Left kidney (tissue), 1 donor: ENCODE measurements at regions not wholly inside any gene's neighbourhood (a gene's known extent, or its start where the extent isn't known, plus 50 kb on each side); places are given as distances from the start of the nearest gene placed in this dataset.

Experiments used
- DNase-seq: peaks from one replicate; pipeline ENCODE4 v3.0.0-alpha.2; 2013

DNA sequence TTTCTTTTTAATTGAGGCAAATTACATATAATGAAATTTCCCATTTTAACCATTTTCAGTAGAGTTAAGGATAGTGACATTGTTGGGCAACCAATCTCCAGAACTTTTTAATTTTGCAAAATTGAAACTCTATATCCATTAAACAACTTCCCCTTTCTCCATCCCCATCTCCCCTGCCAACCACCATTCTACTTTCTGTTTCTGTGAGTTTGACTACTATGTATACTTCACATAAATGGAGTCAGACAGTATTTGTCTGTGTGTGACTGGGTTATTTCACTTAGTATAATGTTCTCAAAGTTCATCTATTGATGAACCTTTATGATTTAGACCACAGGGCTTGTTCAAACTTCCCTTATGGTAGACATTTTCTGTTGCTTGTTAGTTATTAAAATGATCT, 364.5 kb upstream of the MAD2L1 start:
- no peak for DNase-seq

DNA sequence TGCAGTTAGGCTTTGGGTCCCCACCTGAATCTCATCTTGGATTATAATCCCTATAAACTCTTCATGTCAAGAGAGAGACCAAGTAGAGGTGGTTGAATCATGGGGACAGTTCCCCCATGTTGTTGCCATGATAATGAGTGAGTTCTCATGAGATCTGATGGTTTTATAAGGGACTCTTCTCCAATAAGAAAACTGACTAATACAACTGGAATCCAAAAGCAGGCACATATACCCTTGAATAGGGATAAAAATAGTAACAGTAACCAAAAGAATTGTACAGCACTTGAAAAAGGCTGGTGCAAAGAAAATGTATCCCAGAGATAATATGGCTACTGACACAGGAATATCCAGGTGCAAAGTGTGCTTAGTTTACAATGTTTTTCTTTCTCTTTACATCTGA, 351.5 kb upstream of the MAD2L1 start:
- DNase-seq = no peak

DNA sequence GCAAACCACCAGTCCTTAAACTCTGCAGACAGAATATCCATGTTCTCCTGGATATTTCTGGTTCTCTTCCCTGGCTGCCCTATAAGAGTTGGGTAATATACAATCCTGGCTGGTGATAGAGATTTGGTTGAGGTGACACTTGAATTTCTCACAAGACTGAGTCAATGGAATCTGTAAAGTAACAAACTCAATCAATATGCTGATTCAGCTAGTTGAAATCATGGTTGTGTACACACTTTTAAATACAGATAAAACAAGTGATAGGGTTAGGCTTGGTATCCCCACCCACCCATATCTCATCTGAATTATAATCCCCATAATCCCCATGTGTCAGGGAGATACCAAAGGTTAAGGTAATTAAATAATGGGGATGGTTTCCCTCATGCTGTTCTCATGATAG, 349.2 kb upstream of the MAD2L1 start:
- no peak for DNase-seq

DNA sequence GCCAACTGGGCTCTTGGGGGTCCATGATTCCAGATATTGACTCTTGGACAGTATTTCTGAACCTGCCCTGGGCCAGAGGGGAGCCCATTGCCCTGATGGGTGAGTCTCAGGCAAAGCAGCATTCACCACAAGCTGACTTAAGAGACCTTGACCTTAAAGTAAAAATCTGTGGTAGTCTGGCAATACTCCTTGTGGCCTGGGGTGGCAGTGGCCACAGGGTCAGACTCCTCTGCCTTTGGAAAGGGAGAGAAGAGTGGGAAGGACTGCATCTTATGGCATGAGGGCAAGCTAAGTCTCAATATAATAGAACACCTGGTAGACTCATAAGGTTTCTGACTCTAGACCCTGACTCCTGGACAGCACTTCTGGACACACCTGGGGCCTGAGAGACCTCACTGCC, 340.3 kb upstream of the MAD2L1 start:
- DNase-seq = no peak

DNA sequence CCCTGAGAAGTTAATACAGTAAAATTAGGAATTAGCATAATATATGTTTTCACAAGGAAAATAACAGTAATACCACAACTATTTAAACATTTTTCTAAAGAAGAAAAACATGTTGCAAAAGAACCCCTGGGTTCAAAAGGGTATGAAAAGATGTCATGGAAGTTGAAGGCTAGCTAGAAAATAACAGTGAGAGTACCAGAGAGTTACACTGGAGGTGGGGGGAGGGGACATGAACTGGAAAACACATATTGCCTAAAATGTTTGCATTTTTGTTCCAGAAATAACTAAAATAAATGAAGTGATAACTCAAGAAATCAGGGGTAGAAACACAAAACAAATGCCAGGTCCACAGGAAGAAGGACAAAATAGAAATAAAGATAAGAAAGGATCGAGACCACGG, 336.6 kb upstream of the MAD2L1 start:
- DNase-seq = no peak

DNA sequence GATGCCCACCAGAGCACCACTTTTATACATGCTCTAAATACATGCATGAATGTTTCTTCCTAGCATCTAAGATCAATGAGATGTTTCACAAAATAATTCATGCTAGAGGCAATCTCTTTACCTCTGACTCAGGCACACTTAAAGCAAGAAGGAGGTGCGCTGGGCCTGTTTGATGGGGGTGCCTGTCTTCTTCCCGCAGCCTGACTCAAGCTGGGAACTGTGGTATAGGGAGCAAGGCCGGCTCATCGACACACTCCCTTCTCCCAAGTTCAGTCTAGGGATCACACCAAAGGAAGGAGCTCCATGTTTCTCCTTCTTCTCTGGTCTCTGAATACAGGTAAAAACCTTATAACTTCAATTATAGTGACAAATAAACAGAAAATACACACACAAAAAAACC, 333.8 kb upstream of the MAD2L1 start:
- no peak for DNase-seq

DNA sequence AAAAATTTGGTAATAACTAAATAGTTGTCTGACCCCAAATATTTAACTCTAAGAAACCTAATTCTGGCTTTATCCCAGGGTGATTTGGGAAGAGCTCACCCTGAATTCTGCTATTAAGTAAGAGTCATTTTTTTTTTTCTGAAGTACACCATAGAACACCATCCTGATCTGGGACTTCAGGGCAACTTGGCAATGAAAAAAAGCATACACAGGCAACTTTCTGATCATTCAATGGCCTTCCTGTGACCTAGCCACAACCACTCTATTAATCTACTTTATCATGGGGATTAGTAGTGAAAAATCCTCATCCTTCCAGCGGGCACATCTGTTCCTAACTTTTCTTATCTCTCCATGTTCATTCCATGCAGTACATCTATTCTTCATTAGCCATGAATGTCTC, 333.2 kb upstream of the MAD2L1 start:
- no peak for DNase-seq

DNA sequence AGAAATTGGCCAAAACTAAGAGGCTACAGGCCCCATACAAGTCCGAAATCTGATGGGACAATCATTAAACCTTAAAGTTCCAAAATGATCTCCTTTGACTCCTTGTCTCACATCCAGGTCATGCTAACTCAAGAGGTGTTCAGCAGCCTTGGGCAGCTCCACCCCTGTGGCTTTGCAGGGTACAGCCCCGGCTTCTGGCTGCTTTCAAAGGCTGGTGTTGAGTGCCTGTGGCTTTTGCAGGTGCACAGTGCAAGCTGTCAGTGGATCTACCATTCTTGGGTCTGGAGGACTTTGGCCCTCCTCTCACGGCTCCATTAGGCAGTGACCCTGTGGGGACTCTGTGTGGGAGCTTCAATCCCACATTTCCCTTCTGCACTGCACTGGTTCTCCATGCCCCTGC, 329.1 kb upstream of the MAD2L1 start:
- DNase-seq = no peak

DNA sequence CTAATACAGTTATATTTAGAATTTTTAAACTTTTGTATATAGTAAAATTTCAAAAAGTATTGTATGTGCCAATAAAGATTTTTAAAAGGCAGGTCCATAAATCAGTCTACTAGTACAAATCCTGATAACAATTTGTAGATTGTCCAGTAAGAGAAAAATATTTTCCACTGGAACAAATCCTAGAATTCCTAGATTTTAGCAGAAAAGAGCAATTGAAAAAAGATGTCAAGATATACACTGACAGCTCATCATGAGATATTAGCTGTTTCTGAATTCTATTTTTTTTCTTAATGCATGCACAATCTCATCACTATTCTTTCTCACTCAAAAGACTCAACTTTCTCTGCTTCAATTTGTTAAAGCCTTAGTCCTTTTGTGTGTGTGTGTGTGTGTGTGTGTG, 289.2 kb upstream of the MAD2L1 start:
- no peak for DNase-seq

DNA sequence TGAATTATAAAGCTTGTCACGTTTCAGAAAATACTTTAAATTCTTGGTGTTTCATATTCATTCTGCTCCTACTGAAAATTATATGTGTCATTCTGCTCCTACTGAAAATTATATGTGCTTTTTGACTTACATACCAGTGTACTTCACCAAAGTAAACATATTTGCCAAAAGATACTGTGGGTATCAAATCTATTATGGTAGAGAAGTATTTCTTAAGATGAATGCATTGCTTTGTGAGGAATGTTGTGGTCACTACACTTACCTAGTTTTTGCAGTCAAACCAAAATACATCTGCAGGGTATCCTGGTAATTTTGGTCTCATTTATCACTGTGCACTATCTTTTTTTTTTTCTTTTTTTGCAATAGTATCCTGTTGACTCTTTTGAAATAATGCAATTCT, 287.7 kb upstream of the MAD2L1 start:
- no peak for DNase-seq

DNA sequence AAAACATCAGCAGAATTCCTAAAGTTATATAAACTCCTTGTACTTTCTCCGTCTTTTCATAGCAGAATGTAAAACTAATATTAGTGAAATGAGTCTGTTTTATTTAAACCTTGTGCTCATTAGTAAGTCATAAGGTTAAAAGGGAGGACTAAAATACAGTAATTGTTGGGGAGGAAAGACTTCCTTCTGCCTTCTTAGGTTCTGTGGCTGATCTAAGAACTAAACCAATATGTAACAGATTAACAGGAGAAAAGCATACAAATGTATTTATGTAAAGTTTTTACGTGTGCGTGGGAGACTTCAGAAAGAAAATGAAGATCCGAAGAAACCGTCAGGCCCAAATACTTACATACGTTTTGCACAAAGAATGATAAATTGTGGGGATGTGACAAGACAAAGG, 286.6 kb upstream of the MAD2L1 start:
- DNase-seq = no peak

DNA sequence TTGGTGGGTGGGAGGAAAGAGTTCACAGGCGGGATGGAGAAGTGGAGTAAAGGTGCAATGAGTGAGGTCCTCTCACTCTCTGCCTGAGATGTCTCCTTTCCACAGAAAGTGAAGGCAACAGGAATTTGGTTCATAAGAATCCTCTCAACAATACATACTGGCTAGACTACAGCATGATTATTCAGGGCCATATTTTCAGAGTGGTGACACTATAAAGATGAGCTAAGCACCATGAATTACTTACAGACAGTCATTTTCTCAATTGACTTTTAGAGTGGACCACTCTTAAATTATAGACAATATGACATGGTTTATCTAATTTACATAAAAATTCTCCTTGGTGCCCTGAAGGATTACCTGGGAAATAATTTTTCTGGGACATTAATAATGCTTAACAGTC, 286.1 kb upstream of the MAD2L1 start:
- DNase-seq = no peak

DNA sequence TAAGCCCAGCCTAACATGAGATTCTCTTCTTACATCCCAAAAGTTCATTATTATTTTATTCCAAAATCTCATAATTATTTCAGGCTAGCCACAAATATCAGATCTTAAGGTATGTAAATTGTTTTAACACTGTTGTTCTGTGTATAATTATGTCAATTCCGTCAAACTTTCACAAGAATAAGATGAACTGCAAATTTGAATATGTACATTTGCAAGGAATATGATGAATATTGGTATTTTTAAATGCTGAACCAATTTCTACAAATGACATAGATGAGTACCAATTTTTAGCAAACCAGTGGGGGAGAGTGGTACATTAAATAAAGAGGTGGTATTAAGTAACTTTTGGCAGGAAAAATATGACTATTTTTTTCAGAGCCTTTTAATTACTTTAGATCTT, 282.3 kb upstream of the MAD2L1 start:
- no peak for DNase-seq

DNA sequence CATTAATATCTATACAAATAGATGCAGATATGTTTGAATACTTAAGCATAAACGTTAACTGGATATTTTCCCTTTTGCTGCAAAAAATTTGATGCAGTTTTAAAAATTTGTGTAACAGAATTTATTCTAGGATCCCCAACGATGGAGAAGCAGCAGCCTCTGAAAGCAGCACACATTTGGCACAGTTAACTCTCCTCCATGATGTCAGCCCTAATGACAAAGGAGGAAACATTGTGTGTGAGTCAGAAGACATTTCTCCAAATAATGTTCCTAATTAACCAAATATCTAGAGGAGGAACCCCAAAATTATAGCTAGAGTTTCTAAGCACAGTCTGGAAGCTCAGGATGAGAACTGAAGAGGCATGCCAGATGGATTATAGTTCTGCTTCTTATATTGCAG, 281.9 kb upstream of the MAD2L1 start:
- DNase-seq = no peak

DNA sequence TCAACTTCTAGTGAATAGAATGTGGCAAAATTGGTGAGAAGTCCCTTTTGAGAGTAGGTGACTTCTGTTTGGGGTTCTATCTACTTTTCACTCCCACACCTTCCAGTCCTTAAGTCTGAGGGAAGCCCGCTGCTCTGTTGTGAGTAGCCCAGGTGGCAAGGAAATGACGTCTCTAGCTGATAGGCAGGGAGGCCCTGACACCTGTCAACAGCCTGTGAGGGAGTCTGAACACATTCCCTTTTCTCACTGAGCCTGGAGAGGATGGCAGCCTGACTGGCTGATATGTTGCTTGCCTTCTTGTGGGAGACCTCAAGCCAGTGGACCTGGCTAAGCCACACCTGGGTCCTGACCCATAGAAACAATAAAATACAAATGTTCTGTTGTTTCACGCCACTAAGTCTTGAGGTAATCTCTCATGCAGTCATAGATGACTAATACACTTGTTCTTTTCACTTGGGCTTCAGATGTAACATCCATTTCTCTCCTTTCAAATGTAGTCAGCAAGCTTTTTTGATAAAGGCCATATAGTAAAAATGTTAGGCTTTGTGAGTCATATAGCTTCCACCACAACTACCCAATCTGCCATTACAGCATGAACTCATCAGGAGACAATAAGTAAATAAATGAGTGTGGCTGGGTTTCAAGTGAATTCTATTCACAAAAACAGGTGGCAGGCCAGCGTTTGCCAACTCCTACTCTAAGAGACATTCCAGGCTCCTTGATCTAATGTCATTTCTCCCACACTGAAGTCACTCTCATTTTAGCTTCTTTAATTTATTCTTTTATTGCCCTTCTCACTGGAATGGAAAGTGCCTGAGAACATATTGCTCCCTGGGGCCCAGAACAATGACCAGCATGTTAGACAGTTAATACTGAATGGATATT, 265.1 kb upstream of the MAD2L1 start:
- no peak for DNase-seq

DNA sequence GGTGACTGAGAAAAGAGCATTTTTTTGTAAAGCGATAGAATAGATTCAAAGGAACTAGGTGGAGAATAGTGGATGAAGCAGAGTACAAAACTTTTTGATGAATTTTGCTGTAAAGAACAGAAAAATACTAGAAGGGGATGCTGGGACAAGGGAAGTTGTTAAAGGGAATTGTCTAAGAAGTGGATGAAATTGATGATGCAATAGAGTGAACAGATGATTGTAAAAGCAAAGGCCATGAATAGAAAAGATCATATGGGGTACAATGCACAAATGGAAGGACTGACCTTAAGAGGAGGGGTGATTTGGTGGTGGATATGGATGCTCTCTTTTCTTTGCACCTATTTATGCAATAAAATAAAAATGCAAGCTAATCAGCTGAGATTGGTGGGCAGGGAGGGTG, 262.7 kb upstream of the MAD2L1 start:
- DNase-seq = no peak

DNA sequence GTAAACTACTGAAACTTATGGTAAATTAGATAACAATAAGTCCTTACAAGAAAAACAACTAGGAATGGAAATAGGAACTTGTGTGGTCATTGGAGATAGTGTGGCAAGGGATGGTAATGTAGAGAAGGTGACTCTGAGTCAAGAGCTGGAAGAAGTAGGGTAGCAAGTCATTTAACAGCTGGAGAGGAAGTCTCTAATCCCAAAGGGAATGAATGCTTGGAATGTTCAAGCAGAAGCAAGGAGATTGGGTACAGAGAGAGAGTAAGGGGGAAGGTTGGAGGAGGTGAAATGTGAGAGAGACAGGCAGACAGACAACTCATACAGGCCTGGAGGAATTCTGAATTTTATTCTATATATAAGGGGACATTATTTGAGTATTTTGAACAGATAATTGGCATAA, 260.6 kb upstream of the MAD2L1 start:
- DNase-seq = no peak

DNA sequence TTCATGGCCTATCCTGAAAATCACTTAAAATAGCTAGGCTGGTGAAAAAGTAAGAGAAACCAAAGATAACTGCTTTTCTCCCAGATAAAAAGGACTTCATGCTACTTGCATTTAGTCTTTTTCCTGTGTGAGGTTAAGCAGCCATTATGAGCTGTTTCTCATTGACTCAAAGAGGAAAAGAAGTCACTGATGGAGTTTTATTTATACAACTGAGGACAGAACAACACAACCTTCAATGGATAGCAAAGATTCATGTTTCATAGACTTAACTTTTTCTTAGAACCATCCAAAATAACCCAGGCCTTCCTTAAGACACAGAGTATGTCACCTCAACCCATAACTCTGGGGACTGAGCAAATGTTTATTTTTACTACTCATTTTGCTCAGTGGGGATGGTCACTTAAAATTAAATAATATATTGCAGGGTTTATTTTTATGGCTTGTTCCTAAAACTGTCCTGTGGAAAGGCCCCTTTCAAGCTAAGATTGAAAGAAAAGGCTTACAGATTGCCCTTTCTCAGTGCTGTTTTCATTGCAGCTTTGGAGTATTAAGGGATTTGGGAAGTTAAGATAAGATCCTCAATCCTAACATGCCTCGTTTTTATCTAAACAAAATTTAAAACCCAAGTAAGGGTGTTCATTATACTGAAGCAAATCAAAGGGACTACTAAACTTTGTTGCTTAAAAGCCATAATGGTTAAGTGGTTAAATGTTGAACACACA, 252.6 kb upstream of the MAD2L1 start:
- no peak for DNase-seq

DNA sequence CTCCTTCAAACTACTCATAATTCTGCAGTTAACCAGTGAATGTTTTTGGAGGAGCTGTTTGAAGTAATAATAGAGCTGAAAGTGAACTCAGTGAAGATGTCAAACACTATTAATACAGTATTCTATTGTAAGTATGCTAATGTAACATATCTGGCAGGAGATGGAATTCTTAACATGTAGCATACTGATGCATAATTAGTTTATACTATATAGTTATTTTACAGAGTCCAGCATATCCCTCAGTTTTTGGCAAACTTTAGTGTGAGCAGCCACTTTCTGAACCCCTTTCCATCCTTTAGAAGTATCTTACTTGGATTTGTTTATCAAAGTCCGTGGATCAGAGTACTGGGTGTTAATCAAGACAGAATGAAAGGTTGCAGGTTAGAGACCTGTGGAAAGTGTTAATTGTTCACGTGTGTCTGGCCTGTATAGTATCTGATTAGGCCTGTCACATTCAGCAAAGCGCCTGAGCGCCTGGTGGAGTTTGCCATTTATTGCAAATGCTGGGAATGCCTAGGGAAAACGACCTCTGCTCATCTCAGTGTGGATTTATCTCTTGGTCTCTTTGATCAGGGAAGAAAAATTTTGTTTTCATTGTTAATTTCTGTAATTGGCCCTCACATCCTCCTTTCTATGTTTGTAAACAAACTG, 251.7 kb upstream of the MAD2L1 start:
- no peak for DNase-seq

DNA sequence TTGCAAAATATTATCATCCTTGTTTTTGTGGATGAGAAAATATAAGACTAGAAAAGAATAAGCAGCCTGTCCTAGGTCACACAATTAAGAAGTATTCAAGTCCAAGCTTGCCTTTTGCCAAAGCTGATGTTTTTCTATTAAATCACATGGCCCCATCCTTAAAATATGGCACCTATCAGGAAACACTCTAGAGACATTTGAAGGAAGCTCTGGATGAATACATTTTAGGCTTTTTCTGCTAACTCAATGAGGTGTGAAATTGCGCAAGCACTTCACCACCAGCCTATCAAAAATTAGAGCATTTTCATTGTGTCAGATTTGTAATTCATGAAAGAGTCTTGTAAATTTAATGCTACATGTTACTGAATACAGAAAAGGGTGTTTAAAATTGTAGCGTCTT, 251.1 kb upstream of the MAD2L1 start:
- DNase-seq = no peak

DNA sequence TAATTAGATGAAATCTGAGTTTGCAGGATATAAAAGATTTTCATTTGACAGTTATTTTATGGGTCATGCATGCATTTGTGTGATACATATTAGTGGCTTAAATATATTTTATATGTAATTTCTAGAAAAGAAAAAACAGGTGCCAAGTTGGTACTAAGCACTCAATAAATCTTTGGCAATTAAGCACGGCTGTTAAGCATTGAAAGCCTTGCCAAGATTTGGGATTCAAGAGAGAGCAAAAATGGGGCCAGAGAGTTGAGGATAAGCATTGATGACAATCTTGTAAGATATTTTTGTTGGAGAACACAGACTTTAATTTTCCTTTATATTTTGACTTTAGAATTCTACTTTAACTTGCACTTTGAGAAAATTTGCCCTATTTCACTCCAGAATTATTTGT, 249.8 kb upstream of the MAD2L1 start:
- DNase-seq = no peak

DNA sequence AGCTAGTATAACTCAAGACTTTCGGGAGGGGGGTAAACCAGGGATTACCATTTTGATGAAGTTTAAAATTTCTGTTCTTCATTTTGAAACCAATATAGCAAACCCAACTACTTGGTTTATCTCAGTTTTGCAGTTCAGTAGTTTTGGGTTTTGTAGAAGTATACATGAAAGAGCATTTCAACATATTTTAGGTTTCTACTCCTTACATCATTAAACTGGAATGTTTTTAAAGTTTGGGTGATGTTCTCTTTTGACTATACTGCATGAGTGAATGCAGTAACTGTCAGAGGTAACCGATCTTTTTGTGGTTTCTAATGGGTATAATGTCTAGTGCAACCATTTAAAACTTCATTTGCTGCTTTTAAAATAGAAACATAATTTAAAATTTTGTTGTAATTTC, 248.3 kb upstream of the MAD2L1 start:
- no peak for DNase-seq

DNA sequence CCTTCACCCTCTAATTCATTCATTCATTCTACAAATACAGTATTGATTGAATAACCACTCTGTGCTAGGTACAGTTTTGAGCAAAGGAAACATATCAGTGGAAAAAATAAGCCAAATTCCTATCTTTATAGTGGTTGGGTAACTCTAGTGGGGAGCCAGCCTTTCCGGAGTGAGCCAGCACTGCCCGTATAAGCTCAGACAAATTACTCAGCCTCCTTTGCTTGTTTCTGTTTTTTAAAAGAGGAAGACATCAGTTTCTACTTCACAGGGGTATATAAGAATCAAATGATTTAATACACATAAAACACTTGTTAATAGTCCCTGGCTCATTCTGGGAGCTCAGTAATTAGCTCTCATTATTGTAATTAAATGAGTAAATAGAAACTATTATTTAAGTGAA, 238.2 kb upstream of the MAD2L1 start:
- DNase-seq = no peak
